Germinal center (tissue), 1 donor: ENCODE measurements at regions not wholly inside any gene's neighbourhood (a gene's known extent, or its start where the extent isn't known, plus 50 kb on each side); places are given as distances from the start of the nearest gene placed in this dataset.
A peak's percentile ranks its signal among the peaks of the same experiment; 100 is the strongest.

Experiments
- DNase-seq: peaks from one replicate; pipeline ENCODE4 v3.0.0; 2012; ENCODE audit warnings: mixed read lengths, low spot score

- DNase-seq: peak; percentile 7
Measured at GRCh38 chr3:113051787-113052186, 61.0 kb downstream of the GTPBP8 start.

GRCh38 chr3:113053169-113053568, 62.4 kb downstream of the GTPBP8 start:
- DNase-seq: no peak

- no peak for DNase-seq
Measured at GRCh38 chr3:113054552-113054951, 63.8 kb downstream of the GTPBP8 start.

- DNase-seq: no peak
Measured at GRCh38 chr3:113055201-113055600, 64.4 kb downstream of the GTPBP8 start.

DNA sequence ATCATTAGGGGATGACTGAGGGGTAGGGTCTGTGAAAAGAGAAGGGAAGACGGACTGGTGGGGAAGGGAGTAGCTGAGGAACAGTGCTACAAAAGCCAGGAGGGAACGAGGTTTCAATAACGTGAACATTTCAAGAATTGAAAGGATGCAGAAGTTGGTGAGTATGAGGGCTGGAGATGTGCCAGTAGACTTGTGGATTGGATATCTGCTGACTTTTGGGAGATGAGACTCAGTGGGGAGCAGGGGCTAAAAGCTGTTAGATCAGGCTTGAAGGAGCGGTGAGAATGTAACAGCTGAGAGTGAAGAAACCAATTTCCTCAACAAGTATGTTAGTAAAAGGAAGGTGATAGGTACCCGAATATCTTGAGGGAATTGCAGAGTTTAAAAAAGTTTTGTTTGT, 65.2 kb downstream of the GTPBP8 start:
- DNase-seq: no peak

- DNase-seq: peak; percentile 15
Measured at GRCh38 chr3:113057117-113057516, 66.3 kb downstream of the GTPBP8 start.

DNA sequence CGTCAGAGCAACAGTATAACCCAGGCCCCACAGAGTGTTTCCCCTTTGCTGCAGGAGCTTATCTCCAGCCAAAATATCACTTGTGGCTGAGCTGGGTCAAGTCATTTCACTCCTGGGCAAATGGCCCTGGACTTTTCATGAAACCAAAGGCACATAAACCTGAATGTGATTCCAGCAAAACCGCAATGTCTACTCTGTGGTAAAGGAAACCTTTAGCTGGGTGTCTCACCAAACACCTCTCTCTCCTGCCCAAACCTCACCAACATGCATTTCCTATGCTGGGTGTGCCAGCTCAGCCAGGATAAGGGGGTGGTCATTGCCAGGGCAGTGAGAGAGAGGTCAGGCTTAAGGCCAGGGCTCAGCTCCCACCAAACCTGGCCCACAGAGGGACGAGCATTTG, 67.4 kb downstream of the GTPBP8 start:
- DNase-seq: no peak

- no peak for DNase-seq
Measured at GRCh38 chr3:113062705-113063104, 71.9 kb downstream of the GTPBP8 start.

- DNase-seq: no peak
Measured at GRCh38 chr3:113063126-113063894, 72.5 kb downstream of the GTPBP8 start.

- DNase-seq: no peak
Measured at GRCh38 chr3:113064183-113064582, 73.4 kb downstream of the GTPBP8 start.

- no peak for DNase-seq
Measured at GRCh38 chr3:113065336-113065735, 74.6 kb downstream of the GTPBP8 start.

- no peak for DNase-seq
Measured at GRCh38 chr3:113070072-113070640, 79.4 kb downstream of the GTPBP8 start.

DNA sequence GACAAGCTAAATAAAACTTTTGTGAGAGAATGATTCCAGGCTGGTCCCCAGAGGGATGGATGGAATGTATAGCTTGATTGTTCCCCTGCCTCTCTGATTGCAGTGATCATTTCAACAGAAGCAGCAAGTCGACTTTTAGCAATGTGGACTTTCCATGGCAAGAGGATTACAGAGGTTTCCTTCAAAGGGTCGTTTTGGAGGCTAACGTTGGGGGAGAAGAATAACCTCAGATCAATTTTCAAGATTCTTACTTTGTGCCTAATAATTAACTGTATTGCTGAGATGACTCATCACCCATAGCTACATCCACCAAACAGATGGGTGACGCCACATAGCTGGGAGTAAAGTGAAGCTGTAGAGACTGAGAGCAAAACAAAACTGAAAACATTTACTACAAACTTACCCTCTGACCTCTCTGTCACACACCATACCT, 79.9 kb downstream of the GTPBP8 start:
- no peak for DNase-seq

DNA sequence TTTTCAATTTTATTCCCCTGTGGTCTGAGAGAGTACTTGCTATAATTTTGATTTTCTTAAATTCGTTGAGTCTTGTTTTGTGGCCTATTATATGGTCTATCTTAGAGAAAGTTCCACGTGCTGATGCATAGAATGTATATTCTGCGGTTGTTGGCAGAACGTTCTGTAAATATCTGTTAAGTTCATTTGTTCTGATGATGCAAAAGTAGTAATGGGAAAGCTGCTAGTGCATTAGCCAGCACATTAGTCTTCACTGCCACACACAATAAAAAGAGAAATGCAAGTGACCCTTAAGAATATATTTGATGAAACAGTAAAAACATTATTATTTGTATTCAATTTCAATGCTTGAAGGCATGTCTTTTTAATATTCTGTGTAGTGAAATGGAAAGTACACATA, 84.8 kb downstream of the GTPBP8 start:
- no peak for DNase-seq

DNA sequence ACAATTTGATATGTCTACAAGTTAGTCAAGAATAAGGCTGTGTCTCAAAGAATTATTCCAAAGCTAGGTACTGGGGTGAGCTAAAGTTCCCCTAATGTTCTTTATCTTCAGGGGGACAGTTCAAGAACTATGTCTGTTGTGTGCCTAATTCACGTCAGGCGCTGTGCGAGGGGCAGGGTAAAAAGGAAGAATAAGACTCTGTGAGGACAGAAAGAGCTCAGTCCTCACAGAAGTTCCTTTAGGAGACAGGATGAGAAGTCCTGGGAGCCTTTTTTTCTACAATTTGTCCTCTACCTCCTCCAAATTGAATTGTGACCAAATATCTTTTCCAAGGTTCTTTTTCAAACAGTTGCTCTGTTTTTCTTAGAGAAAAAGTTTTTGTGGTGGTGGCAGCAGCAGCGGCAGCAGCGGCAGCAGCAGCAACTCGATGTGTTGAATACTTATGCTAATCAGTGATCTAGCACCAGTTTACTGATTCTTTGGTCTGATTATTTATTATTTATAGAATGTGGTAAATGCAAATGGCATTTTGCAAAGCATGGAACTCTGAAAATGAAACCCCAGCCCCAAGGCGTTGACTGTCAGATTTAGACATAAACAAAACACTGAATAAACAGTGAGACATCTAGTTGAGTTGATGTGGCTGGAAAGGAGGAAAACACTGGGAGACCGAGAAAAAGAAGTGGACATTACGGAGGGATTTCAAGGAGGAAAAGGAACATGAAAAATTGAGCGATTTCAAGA, 88.6 kb downstream of the GTPBP8 start:
- DNase-seq: peak; percentile 41

GRCh38 chr3:113084777-113085176, 94.0 kb downstream of the GTPBP8 start:
- no peak for DNase-seq

GRCh38 chr3:113086560-113087461, 96.0 kb downstream of the GTPBP8 start:
- no peak for DNase-seq

GRCh38 chr3:113088616-113089015, 97.8 kb downstream of the GTPBP8 start:
- DNase-seq: no peak

DNA sequence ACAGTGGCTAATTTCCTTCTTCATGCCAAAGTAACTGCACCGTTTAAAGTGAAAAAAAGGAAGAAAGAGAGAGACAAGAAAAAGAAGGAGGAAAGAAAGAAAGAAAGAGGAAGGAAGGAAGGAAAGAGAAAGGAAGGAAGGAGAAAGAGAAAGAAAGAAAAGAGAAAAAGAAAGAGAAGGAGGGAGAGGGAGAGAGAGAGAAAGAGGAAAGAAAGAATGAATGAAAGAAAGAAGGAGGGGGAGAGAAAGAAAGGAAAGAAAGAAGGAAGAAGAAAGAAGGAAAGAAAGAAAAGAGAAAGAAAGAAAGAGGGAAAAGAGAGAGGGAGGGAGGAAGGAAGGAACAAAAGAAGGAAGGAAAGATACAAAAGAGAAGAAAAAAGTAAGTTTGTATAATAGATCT, 100.6 kb downstream of the GTPBP8 start:
- DNase-seq: no peak

- DNase-seq: no peak
Measured at GRCh38 chr3:113092746-113093145, 102.0 kb downstream of the GTPBP8 start.

GRCh38 chr3:113094337-113095221, 103.8 kb downstream of the GTPBP8 start:
- DNase-seq: no peak
